ENCODE measurements at regions not wholly inside any gene's neighbourhood (a gene's known extent, or its start where the extent isn't known, plus 50 kb on each side); places are given as distances from the start of the nearest gene placed in this dataset.

- in situ Hi-C loops (cut with MboI; ENCODE audit: low sequenced_read_pairs in 4 of 4) = no loop called here
- H3K4me1 ChIP-seq = no peaks in the 10 kb centered on the region
- H3K4me3 ChIP-seq = no peak overlapping the region
- no peak for ATAC-seq
- TF ChIP-seq CTCF (IDR thresholded peaks at IDR 0.05 in 4 of 5, conservative IDR thresholded peaks at IDR 0.05 in 1 of 5) (no peak), POLR2A (IDR thresholded peaks at IDR 0.05) (no peak)
- no peaks in the 10 kb centered on the region for H3K9me3 ChIP-seq
- H3K27me3 ChIP-seq = no peaks in the 10 kb centered on the region
- H3K27ac ChIP-seq = no peak overlapping the region
- intact Hi-C loops (cut with DNase I; ENCODE audit: low total_unique reads) = no loop called here
- DNase-seq = no peak
- no peaks in the 10 kb centered on the region for H3K36me3 ChIP-seq
Measured at GRCh38 chr9:18037981-18038380, 436.0 kb upstream of the ADAMTSL1 start.

GRCh38 chr9:18040327-18040726 is 433.6 kb upstream of the ADAMTSL1 start:
- in situ Hi-C loops (cut with MboI; ENCODE audit: low sequenced_read_pairs in 4 of 4) = no loop called here
- TF ChIP-seq CTCF (IDR thresholded peaks at IDR 0.05 in 4 of 5, conservative IDR thresholded peaks at IDR 0.05 in 1 of 5) (no peak), POLR2A (IDR thresholded peaks at IDR 0.05) (no peak)
- H3K36me3 ChIP-seq = no peaks in the 10 kb centered on the region

GRCh38 chr9:18043978-18044377 is 430.0 kb upstream of the ADAMTSL1 start:
- H3K9me3 ChIP-seq = no peaks in the 10 kb centered on the region
- ATAC-seq (no peak), DNase-seq (no peak)
- no peak for TF ChIP-seq CTCF (IDR thresholded peaks at IDR 0.05 in 4 of 5, conservative IDR thresholded peaks at IDR 0.05 in 1 of 5)
- no peak for TF ChIP-seq POLR2A (IDR thresholded peaks at IDR 0.05)
- no peaks in the 10 kb centered on the region for H3K4me1 ChIP-seq
- in situ Hi-C loops (cut with MboI; ENCODE audit: low sequenced_read_pairs in 4 of 4) (no loop called here), intact Hi-C loops (cut with DNase I; ENCODE audit: low total_unique reads) (no loop called here)
- no peak overlapping the region for H3K4me3 ChIP-seq
- H3K36me3 ChIP-seq = no peaks in the 10 kb centered on the region
- no peaks in the 10 kb centered on the region for H3K27me3 ChIP-seq
- H3K27ac ChIP-seq = no peak overlapping the region

More at GRCh38 chr9:18040327-18040726, 433.6 kb upstream of the ADAMTSL1 start:
- no peaks in the 10 kb centered on the region for H3K4me1 ChIP-seq
- intact Hi-C loops (cut with DNase I; ENCODE audit: low total_unique reads) = no loop called here
- no peak overlapping the region for H3K27ac ChIP-seq
- no peak for ATAC-seq
- no peaks in the 10 kb centered on the region for H3K9me3 ChIP-seq
- no peaks in the 10 kb centered on the region for H3K27me3 ChIP-seq
- H3K4me3 ChIP-seq = no peak overlapping the region
- DNase-seq = no peak

DNA sequence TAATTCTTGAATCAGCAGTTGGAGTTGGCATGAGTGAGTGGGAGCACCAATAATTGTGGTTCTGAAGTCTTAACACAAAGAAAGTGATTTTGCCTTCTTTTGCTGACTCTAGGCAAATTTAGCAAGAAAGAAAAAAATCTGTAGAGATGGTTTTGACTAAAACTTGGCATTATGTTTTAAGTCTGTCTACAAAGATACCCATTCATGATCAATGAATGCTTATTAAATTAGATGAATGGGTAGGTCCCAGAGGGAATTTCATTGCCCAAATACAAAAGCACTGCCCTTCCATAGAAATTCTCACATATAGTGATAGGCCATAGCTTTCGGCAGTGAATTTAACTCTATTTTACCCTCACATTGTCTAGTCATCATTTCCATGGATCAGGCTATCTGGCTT is 428.6 kb upstream of the ADAMTSL1 start:
- ATAC-seq = no peak
- in situ Hi-C loops (cut with MboI; ENCODE audit: low sequenced_read_pairs in 4 of 4) (no loop called here), intact Hi-C loops (cut with DNase I; ENCODE audit: low total_unique reads) (no loop called here)
- TF ChIP-seq CTCF (IDR thresholded peaks at IDR 0.05 in 4 of 5, conservative IDR thresholded peaks at IDR 0.05 in 1 of 5) = no peak
- no peak for TF ChIP-seq POLR2A (IDR thresholded peaks at IDR 0.05)
- Histone ChIP-seq H3K36me3 (no peaks in the 10 kb centered on the region), H3K27me3 (no peaks in the 10 kb centered on the region), H3K9me3 (no peaks in the 10 kb centered on the region), H3K27ac (no peak overlapping the region), H3K4me3 (no peak overlapping the region), H3K4me1 (no peaks in the 10 kb centered on the region)
- DNase-seq = no peak

GRCh38 chr9:18046068-18046467 is 427.9 kb upstream of the ADAMTSL1 start:
- Histone ChIP-seq H3K27me3 (no peaks in the 10 kb centered on the region), H3K36me3 (no peaks in the 10 kb centered on the region), H3K9me3 (no peaks in the 10 kb centered on the region), H3K27ac (no peak overlapping the region), H3K4me3 (no peak overlapping the region), H3K4me1 (no peaks in the 10 kb centered on the region)
- DNase-seq = no peak
- ATAC-seq = no peak
- intact Hi-C loops (cut with DNase I; ENCODE audit: low total_unique reads) (no loop called here), in situ Hi-C loops (cut with MboI; ENCODE audit: low sequenced_read_pairs in 4 of 4) (no loop called here)
- TF ChIP-seq CTCF (IDR thresholded peaks at IDR 0.05 in 4 of 5, conservative IDR thresholded peaks at IDR 0.05 in 1 of 5) (no peak), POLR2A (IDR thresholded peaks at IDR 0.05) (no peak)
